ENCODE measurements at regions not wholly inside any gene's neighbourhood (a gene's known extent, or its start where the extent isn't known, plus 50 kb on each side); places are given as distances from the start of the nearest gene placed in this dataset.

- DNase-seq (ENCODE audit: low spot score) = no peak
Measured at GRCh38 chr1:103986792-103987191, 237.1 kb downstream of the AMY1C start.

GRCh38 chr1:103997631-103998030 is 247.9 kb downstream of the AMY1C start:
- 24% methylated on average over 3 of the region's 3 CpGs for WGBS
- H3K9ac ChIP-seq (ENCODE audit: low read depth in 1 of 2, low read length in 2 of 2) = no peak overlapping the region
- TF ChIP-seq TAF1 (conservative IDR thresholded peaks at IDR 0.05) (no peak), ZBTB33 (IDR thresholded peaks at IDR 0.05) (no peak), FOXA1 (IDR thresholded peaks at IDR 0.05) (no peak), CTCF (IDR thresholded peaks at IDR 0.05; ENCODE audit: low read depth, low read length, missing input control) (no peak), JUND (IDR thresholded peaks at IDR 0.05) (no peak), MAX (IDR thresholded peaks at IDR 0.05) (no peak), RXRA (IDR thresholded peaks at IDR 0.05) (no peak), NR2F2 (IDR thresholded peaks at IDR 0.05) (no peak), YY1 (IDR thresholded peaks at IDR 0.05) (no peak), HNF4G (IDR thresholded peaks at IDR 0.05) (no peak), HNF4A (conservative IDR thresholded peaks at IDR 0.05) (no peak)

More at GRCh38 chr1:103986792-103987191, 237.1 kb downstream of the AMY1C start:
- no peaks in the 10 kb centered on the region for H3K9me3 ChIP-seq (ENCODE audit: control insufficient read depth in 4 of 4, low read length in 3 of 4)
- no peak overlapping the region for H3K27ac ChIP-seq (ENCODE audit: low read depth in 1 of 2, low read length in 2 of 2)
- H3K4me3 ChIP-seq (ENCODE audit: low read depth in 1 of 3, low read length in 3 of 3) = no peak overlapping the region
- H3K4me1 ChIP-seq (ENCODE audit: control insufficient read depth in 4 of 4, insufficient read depth in 4 of 4, low read length in 3 of 4) = no peaks in the 10 kb centered on the region
- TF ChIP-seq MAX (IDR thresholded peaks at IDR 0.05) = no peak
- TF ChIP-seq EGR1 (IDR thresholded peaks at IDR 0.05; ENCODE audit: low read depth in 2 of 2) = no peak
- no peak for TF ChIP-seq ZBTB33 (IDR thresholded peaks at IDR 0.05)
- no peak for TF ChIP-seq YY1 (IDR thresholded peaks at IDR 0.05)
- no peak for TF ChIP-seq GABPA (IDR thresholded peaks at IDR 0.05 in 1 of 2, conservative IDR thresholded peaks at IDR 0.05 in 1 of 2)
- no peak for TF ChIP-seq HNF4A (conservative IDR thresholded peaks at IDR 0.05)
- no peak for TF ChIP-seq TAF1 (conservative IDR thresholded peaks at IDR 0.05)
- TF ChIP-seq NR2F2 (IDR thresholded peaks at IDR 0.05) = no peak
- TF ChIP-seq RAD21 (IDR thresholded peaks at IDR 0.05) = no peak
- no peak for TF ChIP-seq RXRA (IDR thresholded peaks at IDR 0.05)
- TF ChIP-seq HNF4G (IDR thresholded peaks at IDR 0.05) = no peak
- no peak for TF ChIP-seq FOXA2 (IDR thresholded peaks at IDR 0.05)
- no peak for TF ChIP-seq REST (IDR thresholded peaks at IDR 0.05)
- no peak overlapping the region for H3K9ac ChIP-seq (ENCODE audit: low read depth in 1 of 2, low read length in 2 of 2)
- peaks cover 0 to 3% (median 0%) of the 10 kb centered on the region in 4 donors for H3K27me3 ChIP-seq (ENCODE audit: control insufficient read depth in 4 of 4, insufficient read depth in 4 of 4, low read length in 3 of 4)
- H3K36me3 ChIP-seq (ENCODE audit: control insufficient read depth in 4 of 4, insufficient read depth in 3 of 4, low read depth in 1 of 4, low read length in 3 of 4) = no peaks in the 10 kb centered on the region
- WGBS = 76% methylated on average over 3 of the region's 3 CpGs

More at GRCh38 chr1:103997631-103998030, 247.9 kb downstream of the AMY1C start:
- Histone ChIP-seq H3K27ac (ENCODE audit: low read depth in 1 of 2, low read length in 2 of 2) (no peak overlapping the region), H3K27me3 (ENCODE audit: control insufficient read depth in 4 of 4, insufficient read depth in 4 of 4, low read length in 3 of 4) (no peaks in the 10 kb centered on the region), H3K36me3 (ENCODE audit: control insufficient read depth in 4 of 4, insufficient read depth in 3 of 4, low read depth in 1 of 4, low read length in 3 of 4) (no peaks in the 10 kb centered on the region), H3K4me1 (ENCODE audit: control insufficient read depth in 4 of 4, insufficient read depth in 4 of 4, low read length in 3 of 4) (no peaks in the 10 kb centered on the region), H3K9me3 (ENCODE audit: control insufficient read depth in 4 of 4, low read length in 3 of 4) (no peaks in the 10 kb centered on the region), H3K4me3 (ENCODE audit: low read depth in 1 of 3, low read length in 3 of 3) (no peak overlapping the region)
- DNase-seq (ENCODE audit: low spot score) = no peak

All from liver (tissue), 8 donors.